K562 (cell line): ENCODE measurements at regions not wholly inside any gene's neighbourhood (a gene's known extent, or its start where the extent isn't known, plus 50 kb on each side); places are given as distances from the start of the nearest gene placed in this dataset.

Experiments used
- ATAC-seq: fragments of 200-7000 bp; cut with Tn5 transposase; 3 replicates; pipeline ENCODE4 v1.9.1; 2020; ENCODE audit warnings: moderate library complexity
- BruUV-seq: library from RNA; stranded (reverse); fragments of 400-500 nt; replicated peaks from 2 replicates; lab custom pipeline; 2021; lab: Mats Ljungman, UMichigan
- CTCF ChIA-PET: fragments of 300-600 bp; formaldehyde crosslinking; extraction: SDS; loops from one replicate; lab custom pipeline; 2021; ENCODE audit warnings: low intra/inter-chr PET ratio; lab: Yijun Ruan, JAX
- POLR2A ChIA-PET: fragments of 300-600, 350-650 bp; sonication (Branson Sonifier 250); formaldehyde crosslinking; extraction: SDS; loops from one replicate; lab custom pipeline; 2021; ENCODE audit warnings: antibody characterized with exemption, inconsistent platforms; lab: Yijun Ruan, JAX
- DNase-seq, 4 experiments: peaks; one replicate each; pipeline versions ENCODE4 v3.0.0 to v3.0.0-alpha.2; 2011 to 2018; ENCODE audit warnings: low spot score in 3 of 4, mixed read lengths in 3 of 4; ENCODE audit errors: extremely low read depth in 1 of 4
- FAIRE-seq: peaks from 2 replicates; lab custom pipeline; 2011; peaks lifted over from hg19 to GRCh38; lab: Jason Lieb, UNC
- H2AFZ ChIP-seq: 2 replicates; pipeline ENCODE4 v1.6.0; 2011; ENCODE audit warnings: low read depth, low read length, control low read depth, inconsistent platforms
- H3K27ac ChIP-seq: fragments of 200-600 bp; 3 replicates; pipeline ENCODE4 v1.8.0; 2011; ENCODE audit warnings: low read depth, mild to moderate bottlenecking, control low read depth, inconsistent platforms, low read length, moderate library complexity, mixed read lengths; ENCODE audit errors: extremely low read depth
- H3K27me3 ChIP-seq, 2 experiments: fragments of 300-600 bp in 1 of 2; 2 replicates in 1 of 2; 3 replicates in 1 of 2; pipeline versions ENCODE4 v1.6.0 to v1.8.0; 2011; ENCODE audit warnings: inconsistent platforms in 2 of 2, low read length in 2 of 2, mild to moderate bottlenecking in 1 of 2, mixed read lengths in 1 of 2, moderate library complexity in 1 of 2; ENCODE audit not compliant: control insufficient read depth in 2 of 2, insufficient read depth in 2 of 2
- H3K36me3 ChIP-seq: fragments of 300-600 bp; 3 replicates; pipeline ENCODE4 v1.8.0; 2011; ENCODE audit warnings: mild to moderate bottlenecking, low read length, inconsistent platforms; ENCODE audit not compliant: control insufficient read depth, insufficient read depth
- H3K4me1 ChIP-seq, 2 experiments: fragments of 200-600 bp in 1 of 2; replicated peaks in 1 of 2; 2 replicates in 1 of 2; 3 replicates in 1 of 2; pipeline versions ENCODE4 v1.5.1 to v1.8.0; 2011; ENCODE audit warnings: inconsistent platforms in 2 of 2, low read length in 2 of 2, mild to moderate bottlenecking in 1 of 2, mixed read lengths in 1 of 2, moderate library complexity in 1 of 2; ENCODE audit not compliant: control insufficient read depth in 2 of 2, insufficient read depth in 2 of 2
- H3K4me2 ChIP-seq: 2 replicates; pipeline ENCODE4 v1.6.1; 2011; ENCODE audit warnings: low read length, control low read depth, inconsistent platforms, mixed read lengths; ENCODE audit not compliant: insufficient read depth
- H3K4me3 ChIP-seq: fragments of 200-600 bp; sonication (generic), shearing (Covaris generic); 2 replicates; pipeline ENCODE4 v1.5.1; 2016; ENCODE audit warnings: control low read depth, inconsistent platforms
- H3K79me2 ChIP-seq: fragments of 200-600 bp; 3 replicates; pipeline ENCODE4 v1.8.0; 2011; ENCODE audit warnings: low read length, inconsistent platforms; ENCODE audit not compliant: control insufficient read depth, insufficient read depth
- H3K9ac ChIP-seq, 2 experiments: 2 replicates each; pipeline versions ENCODE4 v1.6.0 to v1.6.1; 2011; ENCODE audit warnings: low read depth in 2 of 2, low read length in 2 of 2, control low read depth in 1 of 2, inconsistent platforms in 1 of 2, mild to moderate bottlenecking in 1 of 2, mixed read lengths in 1 of 2; ENCODE audit not compliant: insufficient read depth in 1 of 2
- H3K9me1 ChIP-seq: one replicate; pipeline ENCODE4 v1.6.0; 2011; ENCODE audit warnings: inconsistent platforms, mild to moderate bottlenecking, low read length, moderate library complexity; ENCODE audit not compliant: control insufficient read depth, insufficient read depth
- H3K9me3 ChIP-seq: replicated peaks from 2 replicates; pipeline ENCODE4 v1.5.1; 2011; ENCODE audit warnings: low read depth, low read length, inconsistent platforms; ENCODE audit not compliant: control insufficient read depth, insufficient read depth
- H4K20me1 ChIP-seq: replicated peaks from 2 replicates; pipeline ENCODE4 v1.6.1; 2011; ENCODE audit warnings: low read length, inconsistent platforms, mixed read lengths; ENCODE audit not compliant: control insufficient read depth, insufficient read depth
- CBX5 ChIP-seq: IDR thresholded peaks from 2 replicates; pipeline ENCODE4 v1.6.1; 2014; ENCODE audit warnings: low read depth, borderline replicate concordance
- HLTF ChIP-seq: fragments of 450-650 bp; IDR thresholded peaks from 2 replicates; pipeline ENCODE4 v1.6.1; 2016
- SETDB1 ChIP-seq: IDR thresholded peaks from one replicate; pipeline ENCODE4 v1.6.1; 2012; ENCODE audit warnings: low read length, control low read depth, inconsistent platforms
- TOE1 ChIP-seq, 2 experiments: fragments of 450-650 bp in 1 of 2; sonication (generic) in 1 of 2; formaldehyde crosslinking in 1 of 2; IDR thresholded peaks; 2 replicates each; pipeline versions ENCODE4 v1.7.1 to v1.8.0; 2016 to 2022; ENCODE audit warnings: borderline replicate concordance in 2 of 2, mild to moderate bottlenecking in 2 of 2, antibody characterized with exemption in 1 of 2, inconsistent platforms in 1 of 2, low read depth in 1 of 2, missing genetic modification reagents in 1 of 2, moderate library complexity in 1 of 2
- WGBS: fragments of 100-300 bp; shearing (Covaris generic); methylation state at CpG from one replicate; pipeline ENCODE4 v1.1.6; 2016; ENCODE audit warnings: low coverage, mixed read lengths; ENCODE audit not compliant: insufficient coverage; ENCODE audit errors: missing lambda C conversion rate; 5-methylcytosine and 5-hydroxymethylcytosine counted together
- in situ Hi-C: fragments of 300-500 bp; cut with MboI; formaldehyde crosslinking; loops from 4 replicates; pipeline ENCODE4 v1.15.0; 2018; ENCODE audit warnings: inconsistent platforms, mixed read lengths
- intact Hi-C: fragments of 100-400 bp; cut with micrococcal nuclease; formaldehyde crosslinking; loops from 2 replicates; pipeline ENCODE4 v1.14.2; 2022
- TF ChIP-seq, protein P1 (sequence below): sonication (generic); formaldehyde crosslinking; IDR thresholded peaks from 2 replicates; pipeline ENCODE4 v1.8.1; 2023; ENCODE audit warnings: mild to moderate bottlenecking, missing genetic modification reagents

DNA sequence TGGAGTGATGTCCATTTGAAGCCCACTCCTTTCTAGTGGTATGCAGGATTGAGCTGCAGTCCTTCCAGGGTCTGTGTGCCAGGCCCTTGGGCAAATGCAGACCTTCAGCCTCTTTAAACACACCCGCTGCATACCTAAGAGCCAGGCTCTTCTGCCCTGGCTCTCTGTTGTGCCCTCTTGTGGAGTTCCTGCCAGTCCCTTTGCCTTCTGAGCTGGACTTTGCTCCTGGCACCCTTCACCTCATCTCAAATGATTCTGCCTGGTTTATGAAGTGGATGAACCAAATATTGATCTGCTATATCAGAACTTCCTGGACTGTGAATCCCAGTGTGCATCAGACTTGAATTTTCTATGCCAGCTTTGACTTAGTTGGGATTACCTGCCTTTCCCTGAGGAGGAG lies 158.8 kb downstream of the URB2 start (continued):
- TF ChIP-seq TOE1 (IDR thresholded peaks at IDR 0.05; ENCODE audit: borderline replicate concordance): no peak
- no peak for TF ChIP-seq TOE1 (CRISPR knock-in tag; IDR thresholded peaks at IDR 0.05; ENCODE audit: borderline replicate concordance, low read depth)
- TF ChIP-seq SETDB1: no peak

DNA sequence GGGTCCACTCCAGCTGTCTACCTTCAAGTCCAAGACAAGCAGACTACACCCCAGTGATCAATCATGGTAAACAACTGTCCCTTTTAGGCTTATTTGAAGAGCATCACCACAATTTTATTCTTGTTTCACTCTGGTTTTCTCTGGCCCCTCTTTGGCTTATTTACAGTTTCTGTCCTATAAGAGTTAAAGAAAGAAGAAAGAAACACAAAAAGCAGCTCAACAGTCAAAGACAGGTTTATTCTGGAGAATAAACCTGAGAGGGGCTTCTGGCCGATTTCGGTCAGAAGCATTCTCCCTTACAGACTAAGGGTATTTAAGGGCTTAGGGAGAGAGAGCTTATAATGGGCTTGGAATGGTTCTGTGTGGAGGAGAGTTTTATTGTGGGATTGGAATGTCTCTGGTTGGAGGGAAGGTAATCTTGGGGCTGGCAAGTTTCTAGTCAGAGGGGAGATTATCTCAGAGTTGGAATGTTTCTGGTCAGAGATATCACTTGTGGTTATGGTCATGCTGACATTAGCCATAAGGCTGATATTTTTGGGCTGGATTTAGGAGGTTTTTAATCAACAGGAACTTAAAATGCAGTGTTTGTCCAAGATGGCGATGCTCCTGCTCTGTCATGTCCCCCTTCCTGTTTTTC lies 161.0 kb downstream of the URB2 start:
- Histone ChIP-seq H3K36me3 (no peaks in the 10 kb centered on the region), H3K4me3 (no peak overlapping the region), H4K20me1 (no peaks in the 10 kb centered on the region), H3K27ac (no peak overlapping the region), H3K79me2 (no peaks in the 10 kb centered on the region), H2AFZ (no peak overlapping the region), H3K9me1 (no peaks in the 10 kb centered on the region), H3K27me3 (peaks cover 15 to 23% of the 10 kb centered on the region in 2 experiments), H3K9me3 (peaks cover 5% of the 10 kb centered on the region), H3K9ac (no peak overlapping the region), H3K4me2 (no peak overlapping the region)
- BruUV-seq: no TSS peak
- 0% methylated on average over 3 of the region's 3 CpGs for WGBS
- DNase-seq (no peak), FAIRE-seq (no peak), ATAC-seq (no peak)
- in situ Hi-C loops: no loop called here
- CTCF ChIA-PET: no interaction called here
- TF ChIP-seq, protein P1, sequence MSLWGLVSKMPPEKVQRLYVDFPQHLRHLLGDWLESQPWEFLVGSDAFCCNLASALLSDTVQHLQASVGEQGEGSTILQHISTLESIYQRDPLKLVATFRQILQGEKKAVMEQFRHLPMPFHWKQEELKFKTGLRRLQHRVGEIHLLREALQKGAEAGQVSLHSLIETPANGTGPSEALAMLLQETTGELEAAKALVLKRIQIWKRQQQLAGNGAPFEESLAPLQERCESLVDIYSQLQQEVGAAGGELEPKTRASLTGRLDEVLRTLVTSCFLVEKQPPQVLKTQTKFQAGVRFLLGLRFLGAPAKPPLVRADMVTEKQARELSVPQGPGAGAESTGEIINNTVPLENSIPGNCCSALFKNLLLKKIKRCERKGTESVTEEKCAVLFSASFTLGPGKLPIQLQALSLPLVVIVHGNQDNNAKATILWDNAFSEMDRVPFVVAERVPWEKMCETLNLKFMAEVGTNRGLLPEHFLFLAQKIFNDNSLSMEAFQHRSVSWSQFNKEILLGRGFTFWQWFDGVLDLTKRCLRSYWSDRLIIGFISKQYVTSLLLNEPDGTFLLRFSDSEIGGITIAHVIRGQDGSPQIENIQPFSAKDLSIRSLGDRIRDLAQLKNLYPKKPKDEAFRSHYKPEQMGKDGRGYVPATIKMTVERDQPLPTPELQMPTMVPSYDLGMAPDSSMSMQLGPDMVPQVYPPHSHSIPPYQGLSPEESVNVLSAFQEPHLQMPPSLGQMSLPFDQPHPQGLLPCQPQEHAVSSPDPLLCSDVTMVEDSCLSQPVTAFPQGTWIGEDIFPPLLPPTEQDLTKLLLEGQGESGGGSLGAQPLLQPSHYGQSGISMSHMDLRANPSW: no peak
- TF ChIP-seq HLTF: peak; percentile 89
- 0 out of 2 replicates have a peak, but pooled peaks have one; percentile 28 for TF ChIP-seq CBX5
- TF ChIP-seq, all 486 proteins: peak for 2
- intact Hi-C loops: no loop called here
- POLR2A ChIA-PET: interaction anchor here (0.6 kb wide), 1 partner anchor 1329 kb away, joined by 3 read pairs; a partner anchor contains a TSS
- no peaks in the 10 kb centered on the region for H3K4me1 ChIP-seq
